Nephron progenitor cell (in vitro differentiated cells): ENCODE measurements at regions not wholly inside any gene's neighbourhood (a gene's known extent, or its start where the extent isn't known, plus 50 kb on each side); places are given as distances from the start of the nearest gene placed in this dataset.

Source experiments
- DNase-seq: peaks from one replicate; pipeline ENCODE4 v3.0.0; 2021
- H3K27ac Mint-ChIP-seq: 2 replicates; pipeline ENCODE4 v1.8.0; 2021; ENCODE audit warnings: mild to moderate bottlenecking, moderate library complexity, mixed read lengths
- H3K27me3 Mint-ChIP-seq: 2 replicates; pipeline ENCODE4 v1.8.0; 2021; ENCODE audit warnings: mild to moderate bottlenecking, low read depth, mixed read lengths; ENCODE audit not compliant: poor library complexity
- H3K36me3 Mint-ChIP-seq: 2 replicates; pipeline ENCODE4 v1.8.0; 2021; ENCODE audit warnings: low read depth, mixed read lengths
- H3K4me1 Mint-ChIP-seq: 2 replicates; pipeline ENCODE4 v1.8.0; 2021; ENCODE audit warnings: mixed read lengths
- H3K4me3 Mint-ChIP-seq: 2 replicates; pipeline ENCODE4 v1.8.0; 2021; ENCODE audit warnings: mild to moderate bottlenecking, moderate library complexity, mixed read lengths
- H3K9me3 Mint-ChIP-seq: 2 replicates; pipeline ENCODE4 v1.8.0; 2021; ENCODE audit warnings: mild to moderate bottlenecking, moderate library complexity, mixed read lengths
- TF ChIP-seq, protein P1 (sequence below): fragments of 200-600 bp; sonication (generic); IDR thresholded peaks from 2 replicates; pipeline ENCODE4 v1.5.0; 2021; ENCODE audit warnings: antibody characterized with exemption

DNA sequence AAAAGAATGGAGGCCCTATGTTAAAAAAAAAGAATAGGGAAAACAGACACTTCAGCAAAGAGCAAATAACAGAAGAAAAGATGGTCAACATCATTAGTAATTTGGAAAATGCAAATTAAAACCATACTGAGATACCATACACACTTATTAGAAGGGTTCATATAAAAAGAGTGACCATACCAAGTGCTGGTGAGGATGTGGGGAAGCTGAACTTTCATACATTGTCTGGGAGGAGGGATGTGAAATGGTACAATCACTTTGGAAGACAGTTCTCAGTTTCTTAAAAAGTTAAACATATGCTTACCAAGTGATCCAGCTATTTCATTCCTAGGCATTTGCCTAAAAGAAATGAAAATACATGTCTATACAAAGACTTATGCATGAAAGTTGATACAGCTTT, 194.4 kb downstream of the CXCL12 start:
- no peaks in the 10 kb centered on the region for H3K36me3 Mint-ChIP-seq
- H3K4me3 Mint-ChIP-seq: no peak overlapping the region
- no peak overlapping the region for H3K27ac Mint-ChIP-seq
- H3K27me3 Mint-ChIP-seq: peaks cover 3% of the 10 kb centered on the region
- no peak for DNase-seq
- H3K4me1 Mint-ChIP-seq: peaks cover 38% of the 10 kb centered on the region
- H3K9me3 Mint-ChIP-seq: peaks cover 20% of the 10 kb centered on the region
- TF ChIP-seq, protein P1, sequence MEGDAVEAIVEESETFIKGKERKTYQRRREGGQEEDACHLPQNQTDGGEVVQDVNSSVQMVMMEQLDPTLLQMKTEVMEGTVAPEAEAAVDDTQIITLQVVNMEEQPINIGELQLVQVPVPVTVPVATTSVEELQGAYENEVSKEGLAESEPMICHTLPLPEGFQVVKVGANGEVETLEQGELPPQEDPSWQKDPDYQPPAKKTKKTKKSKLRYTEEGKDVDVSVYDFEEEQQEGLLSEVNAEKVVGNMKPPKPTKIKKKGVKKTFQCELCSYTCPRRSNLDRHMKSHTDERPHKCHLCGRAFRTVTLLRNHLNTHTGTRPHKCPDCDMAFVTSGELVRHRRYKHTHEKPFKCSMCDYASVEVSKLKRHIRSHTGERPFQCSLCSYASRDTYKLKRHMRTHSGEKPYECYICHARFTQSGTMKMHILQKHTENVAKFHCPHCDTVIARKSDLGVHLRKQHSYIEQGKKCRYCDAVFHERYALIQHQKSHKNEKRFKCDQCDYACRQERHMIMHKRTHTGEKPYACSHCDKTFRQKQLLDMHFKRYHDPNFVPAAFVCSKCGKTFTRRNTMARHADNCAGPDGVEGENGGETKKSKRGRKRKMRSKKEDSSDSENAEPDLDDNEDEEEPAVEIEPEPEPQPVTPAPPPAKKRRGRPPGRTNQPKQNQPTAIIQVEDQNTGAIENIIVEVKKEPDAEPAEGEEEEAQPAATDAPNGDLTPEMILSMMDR: no peak

DNA sequence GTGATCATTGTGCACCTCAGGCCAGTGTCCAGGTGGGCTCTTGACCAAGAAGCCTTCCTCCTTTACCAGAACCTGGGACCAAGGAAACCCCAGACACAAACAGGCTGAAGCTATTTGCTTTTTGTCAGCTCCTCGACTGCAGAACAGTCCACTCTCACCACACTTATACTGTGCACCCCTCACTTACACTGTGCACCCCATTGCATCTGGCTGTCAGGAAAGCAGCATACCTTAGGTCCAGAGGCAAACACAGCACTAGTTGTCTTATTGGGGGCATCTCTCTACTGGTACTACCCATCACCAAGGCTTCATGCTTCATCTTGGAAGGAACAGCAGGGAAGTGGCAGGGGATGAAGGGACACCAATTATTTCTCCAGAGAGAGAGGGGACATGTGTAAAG, 198.1 kb downstream of the CXCL12 start:
- TF ChIP-seq, protein P1: no peak
- Mint-ChIP-seq H3K9me3 (peaks cover 20% of the 10 kb centered on the region), H3K36me3 (no peaks in the 10 kb centered on the region), H3K4me3 (no peak overlapping the region), H3K27me3 (peaks cover 3% of the 10 kb centered on the region), H3K4me1 (peaks cover 21% of the 10 kb centered on the region), H3K27ac (no peak overlapping the region)
- no peak for DNase-seq

DNA sequence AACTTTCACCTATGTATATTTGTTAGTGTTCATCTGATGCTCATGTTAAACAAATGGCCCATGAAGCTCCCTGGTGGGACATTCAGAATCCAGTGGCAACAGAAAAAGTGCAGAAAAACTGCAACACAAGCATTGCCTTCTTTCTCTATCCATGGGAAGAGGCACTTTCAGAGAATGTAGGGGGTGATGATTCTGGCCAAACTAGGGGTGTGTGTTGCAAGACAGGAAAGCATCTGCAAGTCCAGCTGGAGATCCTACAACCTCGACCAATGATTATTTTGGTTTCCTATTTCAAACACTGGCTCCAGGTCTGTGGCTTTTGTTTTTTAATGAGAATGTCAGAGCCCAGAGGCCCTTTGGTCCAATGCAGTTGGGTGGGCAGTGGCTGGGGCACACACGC, 198.7 kb downstream of the CXCL12 start:
- no peaks in the 10 kb centered on the region for H3K36me3 Mint-ChIP-seq
- no peak overlapping the region for H3K4me3 Mint-ChIP-seq
- H3K27me3 Mint-ChIP-seq: peaks cover 3% of the 10 kb centered on the region
- peaks cover 21% of the 10 kb centered on the region for H3K4me1 Mint-ChIP-seq
- H3K9me3 Mint-ChIP-seq: peaks cover 19% of the 10 kb centered on the region
- TF ChIP-seq, protein P1: no peak
- no peak for DNase-seq
- H3K27ac Mint-ChIP-seq: no peak overlapping the region

DNA sequence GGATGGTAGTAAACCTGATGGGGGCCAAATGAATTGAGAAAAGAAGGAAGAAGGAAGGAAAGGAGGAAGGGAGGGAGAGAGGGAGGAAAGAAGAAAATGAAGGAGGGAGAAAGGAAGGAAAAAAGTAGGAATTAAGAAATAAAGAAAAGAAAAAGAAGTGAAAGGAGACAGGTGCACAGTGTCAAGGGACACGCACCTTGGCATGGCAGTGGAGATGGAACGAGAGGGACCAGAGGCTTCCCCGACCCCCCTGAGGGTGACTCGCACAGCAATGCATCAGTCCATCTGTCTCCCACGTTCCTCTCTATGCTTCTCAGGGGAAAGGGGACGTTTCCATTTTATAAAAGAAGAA, 199.6 kb downstream of the CXCL12 start:
- peaks cover 7% of the 10 kb centered on the region for H3K27me3 Mint-ChIP-seq
- no peak for DNase-seq
- H3K36me3 Mint-ChIP-seq: no peaks in the 10 kb centered on the region
- peaks cover 11% of the 10 kb centered on the region for H3K9me3 Mint-ChIP-seq
- TF ChIP-seq, protein P1: no peak
- no peak overlapping the region for H3K27ac Mint-ChIP-seq
- no peak overlapping the region for H3K4me3 Mint-ChIP-seq
- peaks cover 21% of the 10 kb centered on the region for H3K4me1 Mint-ChIP-seq

DNA sequence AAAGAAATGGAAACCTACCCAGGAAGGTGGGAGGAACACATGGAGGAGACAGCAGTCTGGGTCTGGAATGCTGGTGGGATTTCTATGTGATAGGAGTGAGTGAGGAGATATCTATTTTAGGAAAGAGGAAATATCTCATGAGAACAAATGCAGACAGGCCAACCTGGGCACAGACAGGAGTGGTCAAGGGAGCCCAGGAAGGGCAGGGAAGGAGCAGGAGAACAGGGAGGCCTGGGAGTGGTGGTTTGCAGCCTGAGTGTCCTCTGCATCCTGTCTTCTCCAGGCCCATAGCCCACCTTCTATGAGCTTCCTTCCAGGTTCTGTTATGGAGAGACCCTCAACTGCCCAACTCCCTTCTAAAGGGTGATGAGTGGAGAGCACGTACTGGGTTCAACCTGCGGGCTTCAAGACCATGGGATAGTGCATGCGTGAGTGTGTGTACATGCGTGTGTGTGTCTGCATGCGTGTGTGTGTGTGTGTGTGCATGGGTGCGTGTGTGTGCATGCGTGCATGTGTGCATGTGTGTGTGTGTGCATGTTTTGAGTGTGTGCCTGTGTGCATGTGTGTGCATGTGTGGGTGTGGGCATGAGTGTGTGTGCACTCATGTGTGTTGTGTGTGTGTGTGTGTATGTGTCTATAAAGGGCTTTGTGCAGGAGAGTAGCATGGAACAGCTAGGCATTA, 200.1 kb downstream of the CXCL12 start:
- no peak overlapping the region for H3K27ac Mint-ChIP-seq
- peaks cover 11% of the 10 kb centered on the region for H3K9me3 Mint-ChIP-seq
- H3K27me3 Mint-ChIP-seq: peaks cover 10% of the 10 kb centered on the region
- no peaks in the 10 kb centered on the region for H3K36me3 Mint-ChIP-seq
- no peak overlapping the region for H3K4me3 Mint-ChIP-seq
- H3K4me1 Mint-ChIP-seq: peaks cover 21% of the 10 kb centered on the region
- TF ChIP-seq, protein P1: no peak
- DNase-seq: no peak
